ENCODE measurements at regions not wholly inside any gene's neighbourhood (a gene's known extent, or its start where the extent isn't known, plus 50 kb on each side); places are given as distances from the start of the nearest gene placed in this dataset.

DNA sequence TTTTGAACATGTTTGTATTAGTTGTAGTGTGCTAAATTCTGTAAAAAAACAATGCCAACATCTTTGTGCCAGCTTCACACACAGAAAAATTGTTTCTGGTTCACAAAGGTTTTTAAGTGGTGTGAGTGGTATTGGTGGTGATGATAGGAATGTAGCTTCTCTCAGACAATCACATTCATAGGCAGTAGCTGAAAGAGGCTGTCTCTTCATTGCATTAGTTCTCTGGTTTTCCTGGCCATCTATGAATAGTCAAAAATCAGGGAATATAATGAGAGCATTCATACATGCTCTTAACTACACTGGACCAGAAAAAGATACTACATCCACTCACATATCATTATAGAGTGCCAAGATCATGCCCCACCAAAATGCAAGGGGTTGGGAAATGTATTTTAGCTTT lies 433.5 kb downstream of the FLRT2 start:
- H3K27ac ChIP-seq (replicated peaks), result no peak overlapping the region
- no peaks in the 10 kb centered on the region for H3K27me3 ChIP-seq (ENCODE audit: low read depth)
- H3K4me3 ChIP-seq, result no peak overlapping the region
- no peaks in the 10 kb centered on the region for H3K4me1 ChIP-seq
- TF ChIP-seq, protein P1, sequence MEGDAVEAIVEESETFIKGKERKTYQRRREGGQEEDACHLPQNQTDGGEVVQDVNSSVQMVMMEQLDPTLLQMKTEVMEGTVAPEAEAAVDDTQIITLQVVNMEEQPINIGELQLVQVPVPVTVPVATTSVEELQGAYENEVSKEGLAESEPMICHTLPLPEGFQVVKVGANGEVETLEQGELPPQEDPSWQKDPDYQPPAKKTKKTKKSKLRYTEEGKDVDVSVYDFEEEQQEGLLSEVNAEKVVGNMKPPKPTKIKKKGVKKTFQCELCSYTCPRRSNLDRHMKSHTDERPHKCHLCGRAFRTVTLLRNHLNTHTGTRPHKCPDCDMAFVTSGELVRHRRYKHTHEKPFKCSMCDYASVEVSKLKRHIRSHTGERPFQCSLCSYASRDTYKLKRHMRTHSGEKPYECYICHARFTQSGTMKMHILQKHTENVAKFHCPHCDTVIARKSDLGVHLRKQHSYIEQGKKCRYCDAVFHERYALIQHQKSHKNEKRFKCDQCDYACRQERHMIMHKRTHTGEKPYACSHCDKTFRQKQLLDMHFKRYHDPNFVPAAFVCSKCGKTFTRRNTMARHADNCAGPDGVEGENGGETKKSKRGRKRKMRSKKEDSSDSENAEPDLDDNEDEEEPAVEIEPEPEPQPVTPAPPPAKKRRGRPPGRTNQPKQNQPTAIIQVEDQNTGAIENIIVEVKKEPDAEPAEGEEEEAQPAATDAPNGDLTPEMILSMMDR (IDR thresholded peaks at IDR 0.05; ENCODE audit: borderline replicate concordance), result no peak
- no peak for DNase-seq
- H3K9me3 ChIP-seq (replicated peaks), result peaks cover 5% of the 10 kb centered on the region
- no peaks in the 10 kb centered on the region for H3K36me3 ChIP-seq
- intact Hi-C loops (cut with micrococcal nuclease), result no loop called here

DNA sequence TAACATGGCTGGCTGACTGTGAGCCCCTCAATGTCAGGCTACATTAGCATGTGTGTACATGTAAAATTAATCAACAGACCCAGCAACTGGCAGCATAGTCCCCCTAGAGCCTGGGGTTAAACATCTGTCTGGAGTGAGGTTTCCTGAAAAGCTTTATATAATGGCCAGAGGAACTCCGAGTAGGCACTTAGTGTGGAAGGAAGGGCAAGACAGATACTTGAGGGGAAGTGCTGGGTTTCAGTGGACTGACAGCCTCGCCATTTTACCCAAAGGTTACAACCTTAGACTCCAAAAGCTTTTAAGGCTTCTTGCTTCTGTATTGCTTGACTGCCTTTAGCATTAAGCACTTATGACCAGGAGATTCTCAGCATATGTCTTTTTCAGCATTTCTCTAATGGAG lies 430.8 kb downstream of the FLRT2 start:
- no peaks in the 10 kb centered on the region for H3K36me3 ChIP-seq

DNA sequence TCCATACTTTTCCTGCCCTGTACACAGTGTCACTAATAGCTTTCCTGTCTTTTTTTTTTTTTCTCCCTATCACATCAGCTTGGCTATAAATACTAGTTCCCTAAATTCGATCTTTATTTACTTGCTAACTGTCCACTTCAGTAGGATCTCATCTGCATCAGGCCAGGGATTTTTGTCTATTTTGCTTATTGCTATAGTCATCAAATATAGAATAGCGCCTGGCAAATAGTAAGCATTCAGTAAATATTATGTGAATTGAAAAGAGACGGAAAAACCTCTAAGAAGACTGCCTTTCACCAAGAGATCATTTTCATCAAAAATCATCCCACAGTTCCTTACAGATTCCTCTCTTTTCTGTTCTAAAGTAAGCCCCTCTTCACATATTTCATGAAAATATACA lies 429.1 kb downstream of the FLRT2 start:
- Histone ChIP-seq H3K36me3 (no peaks in the 10 kb centered on the region), H3K27me3 (ENCODE audit: low read depth) (no peaks in the 10 kb centered on the region), H3K27ac (replicated peaks) (no peak overlapping the region), H3K4me3 (no peak overlapping the region), H3K9me3 (replicated peaks) (no peaks in the 10 kb centered on the region), H3K4me1 (no peaks in the 10 kb centered on the region)
- TF ChIP-seq, protein P1 (IDR thresholded peaks at IDR 0.05; ENCODE audit: borderline replicate concordance), result no peak
- intact Hi-C loops (cut with micrococcal nuclease), result no loop called here
- no peak for DNase-seq

More for the DNA sequence above, 430.8 kb downstream of the FLRT2 start:
- Histone ChIP-seq H3K4me1 (no peaks in the 10 kb centered on the region), H3K27ac (replicated peaks) (no peak overlapping the region), H3K27me3 (ENCODE audit: low read depth) (no peaks in the 10 kb centered on the region), H3K4me3 (no peak overlapping the region), H3K9me3 (replicated peaks) (no peaks in the 10 kb centered on the region)
- DNase-seq, result no peak
- TF ChIP-seq, protein P1 (IDR thresholded peaks at IDR 0.05; ENCODE audit: borderline replicate concordance), result no peak
- intact Hi-C loops (cut with micrococcal nuclease), result no loop called here

DNA sequence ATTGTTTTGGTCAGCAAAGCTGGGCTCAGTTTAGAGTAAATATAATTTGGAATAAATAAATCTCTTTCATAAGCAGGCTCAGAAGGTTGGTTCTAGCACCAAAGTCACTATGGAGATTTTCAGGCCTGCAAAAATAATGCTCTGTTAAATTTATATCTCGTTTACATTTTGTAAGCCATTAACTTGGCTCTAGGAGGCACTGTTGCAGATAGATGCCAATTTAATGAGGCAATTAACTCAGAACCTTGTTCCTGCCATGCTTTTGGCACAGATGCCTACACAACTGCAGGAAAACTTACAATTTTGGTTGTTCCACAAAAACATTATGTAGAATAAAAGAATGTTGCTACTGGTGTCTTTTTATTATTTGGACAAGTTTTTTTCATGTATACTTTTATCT lies 428.1 kb downstream of the FLRT2 start:
- no peaks in the 10 kb centered on the region for H3K4me1 ChIP-seq
- no peaks in the 10 kb centered on the region for H3K36me3 ChIP-seq
- DNase-seq, result no peak
- H3K27ac ChIP-seq (replicated peaks), result no peak overlapping the region
- no peaks in the 10 kb centered on the region for H3K27me3 ChIP-seq (ENCODE audit: low read depth)
- H3K9me3 ChIP-seq (replicated peaks), result no peaks in the 10 kb centered on the region
- intact Hi-C loops (cut with micrococcal nuclease), result no loop called here
- TF ChIP-seq, protein P1 (IDR thresholded peaks at IDR 0.05; ENCODE audit: borderline replicate concordance), result no peak
- H3K4me3 ChIP-seq, result no peak overlapping the region

DNA sequence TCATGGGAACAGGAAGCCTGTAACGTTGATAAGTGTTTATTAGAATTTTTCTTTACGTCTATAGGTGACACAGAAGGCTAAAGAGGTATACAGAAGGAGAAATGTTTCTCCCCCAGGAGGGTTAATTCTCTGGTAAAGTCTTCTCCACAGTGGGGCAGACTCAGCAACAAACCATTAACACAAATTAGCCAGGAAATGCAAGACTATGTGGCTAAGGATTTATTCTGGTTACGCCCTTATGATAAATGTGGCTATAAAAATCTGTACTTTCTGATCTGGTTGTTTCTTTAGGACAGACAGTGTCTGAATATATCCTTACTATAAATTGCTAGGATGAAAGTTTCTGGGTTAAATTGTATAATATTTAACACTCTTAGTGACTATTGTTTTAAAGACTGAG lies 423.3 kb downstream of the FLRT2 start:
- intact Hi-C loops (cut with micrococcal nuclease), result no loop called here

More for the DNA sequence above, 423.3 kb downstream of the FLRT2 start:
- DNase-seq, result no peak
- Histone ChIP-seq H3K4me1 (no peaks in the 10 kb centered on the region), H3K36me3 (no peaks in the 10 kb centered on the region), H3K9me3 (replicated peaks) (no peaks in the 10 kb centered on the region), H3K27ac (replicated peaks) (no peak overlapping the region), H3K27me3 (ENCODE audit: low read depth) (no peaks in the 10 kb centered on the region), H3K4me3 (no peak overlapping the region)
- TF ChIP-seq, protein P1 (IDR thresholded peaks at IDR 0.05; ENCODE audit: borderline replicate concordance), result no peak
